ENCODE measurements at regions not wholly inside any gene's neighbourhood (a gene's known extent, or its start where the extent isn't known, plus 50 kb on each side); places are given as distances from the start of the nearest gene placed in this dataset.
"Not testable (repeated sequence)": the region's sequence is repeated elsewhere in the genome, so short reads cannot be mapped to it uniquely, and the experiment has no call there.

DNA sequence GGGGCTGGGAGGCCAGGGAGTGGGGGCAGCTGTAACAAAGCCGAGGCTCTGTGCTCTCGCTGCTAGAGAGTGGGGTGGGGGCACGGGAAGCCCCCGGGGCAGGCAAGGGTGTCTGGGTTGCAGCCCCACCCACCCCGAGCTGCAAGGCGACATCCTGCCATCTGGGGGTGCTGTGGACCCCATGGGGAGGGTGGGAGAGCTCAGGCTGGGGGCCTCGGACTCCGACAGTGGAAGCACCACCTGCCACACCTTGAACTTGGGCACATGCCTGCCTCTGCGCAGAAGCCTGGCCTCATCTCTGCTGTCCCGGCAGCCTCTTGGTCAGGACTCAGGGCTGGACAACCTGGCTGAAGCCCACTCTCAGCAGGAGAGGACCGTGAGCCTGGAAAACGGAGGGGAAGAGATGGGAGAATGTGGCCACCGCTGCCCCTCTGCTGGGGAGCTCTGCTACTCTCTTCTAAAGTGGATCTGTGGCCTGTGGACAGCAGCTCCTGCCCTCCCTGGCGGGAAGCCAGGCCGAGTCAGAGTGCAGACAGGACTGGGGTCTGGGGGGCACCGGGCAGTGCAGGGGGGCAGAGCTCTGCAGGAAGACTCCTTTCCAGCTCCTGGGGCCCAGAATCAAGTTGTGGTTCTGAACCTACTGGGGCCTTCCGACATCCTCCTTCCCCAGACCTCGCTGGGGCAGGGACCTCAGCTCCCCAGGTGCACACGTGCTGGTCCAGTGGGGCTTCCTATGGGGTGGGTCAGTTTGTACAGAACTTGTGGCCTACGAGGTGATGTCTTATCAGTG lies 207.2 kb downstream of the BANP start:
- H3K9me3 ChIP-seq (ENCODE audit: low read length); H3K9ac ChIP-seq (ENCODE audit: low read length); H3K27me3 ChIP-seq (ENCODE audit: control insufficient read depth in 1 of 2, insufficient read depth in 2 of 2, low read length in 2 of 2); H3K36me3 ChIP-seq (ENCODE audit: insufficient read depth, low read length); H3K27ac ChIP-seq (ENCODE audit: low read depth, low read length); H3K4me3 ChIP-seq (ENCODE audit: low read depth in 1 of 2, low read length in 2 of 2); H3K4me1 ChIP-seq (ENCODE audit: insufficient read depth, low read length): not testable (repeated sequence)

GRCh38 chr16:88159046-88159896 lies 208.0 kb downstream of the BANP start:
- not testable (repeated sequence) for H3K27ac ChIP-seq (ENCODE audit: low read depth, low read length); H3K36me3 ChIP-seq (ENCODE audit: insufficient read depth, low read length); H3K9me3 ChIP-seq (ENCODE audit: low read length); H3K4me1 ChIP-seq (ENCODE audit: insufficient read depth, low read length); H3K27me3 ChIP-seq (ENCODE audit: control insufficient read depth in 1 of 2, insufficient read depth in 2 of 2, low read length in 2 of 2); H3K4me3 ChIP-seq (ENCODE audit: low read depth in 1 of 2, low read length in 2 of 2); H3K9ac ChIP-seq (ENCODE audit: low read length)

- H3K9me3 ChIP-seq (ENCODE audit: low read length); H3K4me3 ChIP-seq (ENCODE audit: low read depth in 1 of 2, low read length in 2 of 2); H3K27ac ChIP-seq (ENCODE audit: low read depth, low read length); H3K27me3 ChIP-seq (ENCODE audit: control insufficient read depth in 1 of 2, insufficient read depth in 2 of 2, low read length in 2 of 2); H3K9ac ChIP-seq (ENCODE audit: low read length); H3K4me1 ChIP-seq (ENCODE audit: insufficient read depth, low read length); H3K36me3 ChIP-seq (ENCODE audit: insufficient read depth, low read length): not testable (repeated sequence)
These were observed 208.7 kb downstream of the BANP start for GRCh38 chr16:88159897-88160335.

DNA sequence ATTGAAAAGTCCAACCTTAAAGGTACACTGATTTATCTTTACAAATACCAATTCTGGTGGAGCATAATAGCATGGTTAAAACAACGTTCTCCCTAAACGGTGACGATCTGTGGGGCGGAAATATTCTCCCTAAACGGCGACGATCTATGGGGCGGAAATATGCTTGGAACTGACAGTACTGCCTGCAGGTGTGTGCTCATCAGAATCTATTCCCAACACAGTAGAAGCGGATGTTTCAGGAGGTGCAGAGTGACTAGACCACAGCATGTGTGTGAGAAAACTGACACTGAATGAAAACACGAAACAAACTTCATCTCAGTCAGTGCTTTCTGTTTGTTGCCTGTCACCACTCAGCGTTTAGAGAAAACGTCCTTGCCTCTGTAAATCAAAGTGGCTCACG lies 210.0 kb downstream of the BANP start:
- not testable (repeated sequence) for H3K4me1 ChIP-seq (ENCODE audit: insufficient read depth, low read length); H3K9me3 ChIP-seq (ENCODE audit: low read length); H3K36me3 ChIP-seq (ENCODE audit: insufficient read depth, low read length); H3K27ac ChIP-seq (ENCODE audit: low read depth, low read length); H3K4me3 ChIP-seq (ENCODE audit: low read depth in 1 of 2, low read length in 2 of 2); H3K9ac ChIP-seq (ENCODE audit: low read length); H3K27me3 ChIP-seq (ENCODE audit: control insufficient read depth in 1 of 2, insufficient read depth in 2 of 2, low read length in 2 of 2)

DNA sequence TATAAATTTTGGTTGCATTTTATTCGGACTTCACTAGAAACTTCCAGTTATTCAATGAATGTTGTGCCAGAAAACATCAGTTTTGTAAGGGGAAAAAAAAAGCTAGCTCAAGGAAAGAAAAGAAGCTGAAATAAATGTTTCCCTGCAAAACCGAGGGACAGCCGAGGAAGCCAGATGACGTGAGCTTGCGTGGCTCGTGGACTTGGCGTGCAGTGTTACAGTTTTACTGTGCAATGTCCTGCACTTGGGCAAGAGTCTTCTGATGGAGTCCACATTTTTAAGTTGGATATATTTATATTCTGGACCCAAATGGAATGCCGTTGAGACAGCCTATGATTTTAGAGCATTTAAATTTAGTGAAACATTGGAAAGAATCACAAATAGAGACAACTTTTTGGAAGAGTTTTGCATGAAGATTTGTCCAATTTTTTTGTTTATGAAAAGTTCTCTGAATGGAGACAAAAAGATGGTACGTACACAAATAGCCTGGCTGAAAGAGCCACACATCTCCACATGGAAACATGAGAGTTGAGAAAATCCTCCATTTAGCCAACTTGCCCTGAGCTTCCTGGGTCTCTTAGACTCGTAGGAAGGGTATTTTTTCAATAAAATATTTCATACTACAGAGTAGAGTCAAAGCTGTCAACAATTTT lies 210.5 kb downstream of the BANP start:
- H3K27ac ChIP-seq (ENCODE audit: low read depth, low read length); H3K4me3 ChIP-seq (ENCODE audit: low read depth in 1 of 2, low read length in 2 of 2); H3K36me3 ChIP-seq (ENCODE audit: insufficient read depth, low read length); H3K9me3 ChIP-seq (ENCODE audit: low read length); H3K9ac ChIP-seq (ENCODE audit: low read length); H3K4me1 ChIP-seq (ENCODE audit: insufficient read depth, low read length); H3K27me3 ChIP-seq (ENCODE audit: control insufficient read depth in 1 of 2, insufficient read depth in 2 of 2, low read length in 2 of 2): not testable (repeated sequence)

- H3K36me3 ChIP-seq (ENCODE audit: insufficient read depth, low read length); H3K27ac ChIP-seq (ENCODE audit: low read depth, low read length); H3K9me3 ChIP-seq (ENCODE audit: low read length); H3K9ac ChIP-seq (ENCODE audit: low read length); H3K27me3 ChIP-seq (ENCODE audit: control insufficient read depth in 1 of 2, insufficient read depth in 2 of 2, low read length in 2 of 2); H3K4me3 ChIP-seq (ENCODE audit: low read depth in 1 of 2, low read length in 2 of 2); H3K4me1 ChIP-seq (ENCODE audit: insufficient read depth, low read length): not testable (repeated sequence)
These were observed 211.5 kb downstream of the BANP start for GRCh38 chr16:88162778-88163177.

- H3K4me3 ChIP-seq (ENCODE audit: low read depth in 1 of 2, low read length in 2 of 2); H3K27me3 ChIP-seq (ENCODE audit: control insufficient read depth in 1 of 2, insufficient read depth in 2 of 2, low read length in 2 of 2); H3K36me3 ChIP-seq (ENCODE audit: insufficient read depth, low read length); H3K27ac ChIP-seq (ENCODE audit: low read depth, low read length); H3K4me1 ChIP-seq (ENCODE audit: insufficient read depth, low read length); H3K9me3 ChIP-seq (ENCODE audit: low read length); H3K9ac ChIP-seq (ENCODE audit: low read length): not testable (repeated sequence)
These were observed 213.2 kb downstream of the BANP start for GRCh38 chr16:88164196-88165039.

- H3K36me3 ChIP-seq (ENCODE audit: insufficient read depth, low read length); H3K27ac ChIP-seq (ENCODE audit: low read depth, low read length); H3K9me3 ChIP-seq (ENCODE audit: low read length); H3K4me3 ChIP-seq (ENCODE audit: low read depth in 1 of 2, low read length in 2 of 2); H3K27me3 ChIP-seq (ENCODE audit: control insufficient read depth in 1 of 2, insufficient read depth in 2 of 2, low read length in 2 of 2); H3K9ac ChIP-seq (ENCODE audit: low read length); H3K4me1 ChIP-seq (ENCODE audit: insufficient read depth, low read length): not testable (repeated sequence)
These were observed 213.9 kb downstream of the BANP start for GRCh38 chr16:88165040-88165544.

GRCh38 chr16:88165683-88166082 lies 214.4 kb downstream of the BANP start:
- not testable (repeated sequence) for H3K9me3 ChIP-seq (ENCODE audit: low read length); H3K9ac ChIP-seq (ENCODE audit: low read length); H3K4me1 ChIP-seq (ENCODE audit: insufficient read depth, low read length); H3K27me3 ChIP-seq (ENCODE audit: control insufficient read depth in 1 of 2, insufficient read depth in 2 of 2, low read length in 2 of 2); H3K27ac ChIP-seq (ENCODE audit: low read depth, low read length); H3K4me3 ChIP-seq (ENCODE audit: low read depth in 1 of 2, low read length in 2 of 2); H3K36me3 ChIP-seq (ENCODE audit: insufficient read depth, low read length)

- H3K27me3 ChIP-seq (ENCODE audit: control insufficient read depth in 1 of 2, insufficient read depth in 2 of 2, low read length in 2 of 2); H3K4me1 ChIP-seq (ENCODE audit: insufficient read depth, low read length); H3K4me3 ChIP-seq (ENCODE audit: low read depth in 1 of 2, low read length in 2 of 2); H3K36me3 ChIP-seq (ENCODE audit: insufficient read depth, low read length); H3K9me3 ChIP-seq (ENCODE audit: low read length); H3K9ac ChIP-seq (ENCODE audit: low read length); H3K27ac ChIP-seq (ENCODE audit: low read depth, low read length): not testable (repeated sequence)
These were observed 215.1 kb downstream of the BANP start for GRCh38 chr16:88166209-88166773.

All from muscle layer of colon (tissue), 2 donors.